ENCODE measurements at regions not wholly inside any gene's neighbourhood (a gene's known extent, or its start where the extent isn't known, plus 50 kb on each side); places are given as distances from the start of the nearest gene placed in this dataset.

DNA sequence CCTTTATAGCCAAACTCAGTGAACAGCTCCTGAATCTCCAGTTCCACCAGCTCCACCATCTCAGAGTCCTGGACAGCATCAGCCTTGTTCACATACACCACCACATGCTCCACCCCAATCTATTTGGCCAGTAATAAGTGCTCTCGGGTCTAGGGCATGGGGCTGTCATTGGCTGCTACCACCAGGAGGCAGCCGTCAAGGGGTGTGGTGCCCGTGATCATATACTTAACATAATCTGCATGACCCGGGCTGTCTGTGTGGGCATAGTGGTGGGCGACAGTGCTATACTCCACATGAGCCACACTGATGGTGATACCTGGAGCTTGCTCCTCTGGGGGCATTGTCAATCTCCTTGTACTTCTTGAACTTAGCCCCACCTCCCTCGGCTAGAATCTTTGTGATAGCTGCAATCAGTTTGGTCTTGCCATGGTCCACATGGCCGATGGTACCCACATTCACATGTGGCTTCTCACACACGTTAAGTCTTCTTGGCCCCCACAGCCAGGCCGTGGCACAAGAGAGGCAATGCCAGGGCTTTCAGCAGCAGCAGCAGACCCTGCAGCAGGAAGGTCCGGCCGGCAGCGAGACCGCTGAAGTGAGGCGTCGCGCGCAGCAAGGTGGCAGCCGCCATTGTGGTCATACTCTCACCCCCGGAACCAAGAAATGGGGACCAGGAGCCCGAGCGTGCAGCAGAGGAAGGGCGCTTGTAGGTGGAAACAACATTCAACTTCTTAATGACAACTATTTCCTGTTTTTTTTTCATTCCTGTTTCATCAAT is 210.3 kb upstream of the WSB1 start:
- Histone ChIP-seq H3K36me3 (ENCODE audit: control insufficient read depth in 2 of 2, extremely low read depth in 1 of 2, insufficient read depth in 2 of 2, low read length in 2 of 2) (no peaks in the 10 kb centered on the region), H3K9ac (ENCODE audit: control insufficient read depth, extremely low read depth, insufficient read depth, low read length) (no peak overlapping the region), H3K79me2 (ENCODE audit: control insufficient read depth, insufficient read depth, low read length) (no peaks in the 10 kb centered on the region), H3K27ac (ENCODE audit: control insufficient read depth, insufficient read depth, low read length) (no peak overlapping the region), H3K27me3 (ENCODE audit: control insufficient read depth, extremely low read depth, insufficient read depth, low read length) (no peaks in the 10 kb centered on the region), H2AFZ (ENCODE audit: control insufficient read depth, low read length) (no peak overlapping the region), H3K9me3 (ENCODE audit: control insufficient read depth, low read depth, low read length) (peaks cover 2% of the 10 kb centered on the region), H3K4me1 (ENCODE audit: control insufficient read depth, extremely low read depth, insufficient read depth, low read length) (no peaks in the 10 kb centered on the region), H3K4me2 (ENCODE audit: control insufficient read depth, extremely low read depth, insufficient read depth, low read depth, low read length) (no peak overlapping the region), H3K9me1 (ENCODE audit: control insufficient read depth, extremely low read depth, insufficient read depth, low read length) (no peaks in the 10 kb centered on the region), H3K4me3 (ENCODE audit: control insufficient read depth in 2 of 3, extremely low read depth in 1 of 3, insufficient read depth in 2 of 3, low read depth in 1 of 3, low read length in 3 of 3) (no peak overlapping the region), H4K20me1 (ENCODE audit: control insufficient read depth, extremely low read depth, insufficient read depth, low read length) (no peaks in the 10 kb centered on the region)
- no peak for TF ChIP-seq EZH2 (IDR thresholded peaks at IDR 0.05; ENCODE audit: low read length)
- TF ChIP-seq CTCF (optimal IDR thresholded peaks at IDR 0.05 in 1 of 3, IDR thresholded peaks at IDR 0.05 in 1 of 3, conservative IDR thresholded peaks at IDR 0.05 in 1 of 3; ENCODE audit: extremely low read depth in 1 of 3, insufficient read depth in 2 of 3, low read length in 3 of 3), result no peak
- no peak for FAIRE-seq
- no peak for DNase-seq (ENCODE audit: low read depth, low spot score)
- dilution Hi-C loops (cut with MboI; ENCODE audit: extremely low pct_ligation_motif_present, low sequenced_read_pairs), result no loop called here

DNA sequence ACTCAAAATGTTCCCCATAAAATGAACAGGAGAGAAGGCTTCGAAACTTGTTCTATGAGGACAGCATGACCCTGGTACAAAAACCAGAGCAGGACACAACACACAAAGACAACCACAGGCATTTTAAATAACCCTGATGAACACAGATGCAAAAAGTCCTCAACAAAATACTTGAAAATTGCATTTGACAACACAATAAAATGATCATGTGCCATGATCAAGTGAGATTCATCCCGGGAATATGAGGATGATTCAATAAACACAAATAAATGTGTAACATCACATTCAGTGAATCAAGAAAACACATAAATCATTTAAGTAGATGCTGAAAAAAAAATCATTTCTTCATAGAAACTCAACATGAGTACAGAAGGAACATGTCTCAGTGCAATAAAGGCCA is 208.4 kb upstream of the WSB1 start:
- dilution Hi-C loops (cut with MboI; ENCODE audit: extremely low pct_ligation_motif_present, low sequenced_read_pairs), result no loop called here
- no peak for FAIRE-seq
- H3K9me3 ChIP-seq (ENCODE audit: control insufficient read depth, low read depth, low read length), result peaks cover 4% of the 10 kb centered on the region

More for the DNA sequence above, 208.4 kb upstream of the WSB1 start:
- Histone ChIP-seq H3K4me2 (ENCODE audit: control insufficient read depth, extremely low read depth, insufficient read depth, low read depth, low read length) (no peak overlapping the region), H3K27ac (ENCODE audit: control insufficient read depth, insufficient read depth, low read length) (no peak overlapping the region), H3K9me1 (ENCODE audit: control insufficient read depth, extremely low read depth, insufficient read depth, low read length) (no peaks in the 10 kb centered on the region), H2AFZ (ENCODE audit: control insufficient read depth, low read length) (no peak overlapping the region), H3K4me1 (ENCODE audit: control insufficient read depth, extremely low read depth, insufficient read depth, low read length) (no peaks in the 10 kb centered on the region), H3K9ac (ENCODE audit: control insufficient read depth, extremely low read depth, insufficient read depth, low read length) (no peak overlapping the region), H3K4me3 (ENCODE audit: control insufficient read depth in 2 of 3, extremely low read depth in 1 of 3, insufficient read depth in 2 of 3, low read depth in 1 of 3, low read length in 3 of 3) (no peak overlapping the region), H4K20me1 (ENCODE audit: control insufficient read depth, extremely low read depth, insufficient read depth, low read length) (no peaks in the 10 kb centered on the region), H3K36me3 (ENCODE audit: control insufficient read depth in 2 of 2, extremely low read depth in 1 of 2, insufficient read depth in 2 of 2, low read length in 2 of 2) (no peaks in the 10 kb centered on the region), H3K79me2 (ENCODE audit: control insufficient read depth, insufficient read depth, low read length) (no peaks in the 10 kb centered on the region), H3K27me3 (ENCODE audit: control insufficient read depth, extremely low read depth, insufficient read depth, low read length) (no peaks in the 10 kb centered on the region)
- no peak for DNase-seq (ENCODE audit: low read depth, low spot score)
- TF ChIP-seq CTCF (optimal IDR thresholded peaks at IDR 0.05 in 1 of 3, IDR thresholded peaks at IDR 0.05 in 1 of 3, conservative IDR thresholded peaks at IDR 0.05 in 1 of 3; ENCODE audit: extremely low read depth in 1 of 3, insufficient read depth in 2 of 3, low read length in 3 of 3), result no peak
- no peak for TF ChIP-seq EZH2 (IDR thresholded peaks at IDR 0.05; ENCODE audit: low read length)

All from keratinocyte (primary cell).